Ishikawa (cell line): ENCODE measurements at regions not wholly inside any gene's neighbourhood (a gene's known extent, or its start where the extent isn't known, plus 50 kb on each side); places are given as distances from the start of the nearest gene placed in this dataset.

Experiments used
- CEBPB ChIP-seq: IDR thresholded peaks from 2 replicates; pipeline ENCODE4 v1.6.1; 2012
- CREB1 ChIP-seq: IDR thresholded peaks from 2 replicates; pipeline ENCODE4 v1.6.1; 2012; ENCODE audit warnings: low read depth
- EGR1 ChIP-seq: IDR thresholded peaks from 2 replicates; pipeline ENCODE4 v1.6.1; 2012
- EP300 ChIP-seq: IDR thresholded peaks from 2 replicates; pipeline ENCODE4 v1.6.1; 2012; ENCODE audit warnings: borderline replicate concordance
- FOXM1 ChIP-seq: IDR thresholded peaks from 2 replicates; pipeline ENCODE4 v1.6.1; 2012; ENCODE audit warnings: low read depth, borderline replicate concordance
- MAX ChIP-seq: IDR thresholded peaks from 2 replicates; pipeline ENCODE4 v1.6.1; 2012
- NFIC ChIP-seq: IDR thresholded peaks from 2 replicates; pipeline ENCODE4 v1.6.1; 2012
- RAD21 ChIP-seq: IDR thresholded peaks from 2 replicates; pipeline ENCODE4 v1.6.1; 2012; ENCODE audit warnings: low read depth
- TAF1 ChIP-seq: IDR thresholded peaks from 2 replicates; pipeline ENCODE4 v1.6.1; 2012; ENCODE audit warnings: low read depth, mild to moderate bottlenecking
- TCF12 ChIP-seq: IDR thresholded peaks from 2 replicates; pipeline ENCODE4 v1.6.1; 2012; ENCODE audit warnings: low read depth
- TEAD4 ChIP-seq: IDR thresholded peaks from 2 replicates; pipeline ENCODE4 v1.6.1; 2012
- YY1 ChIP-seq: IDR thresholded peaks from 2 replicates; pipeline ENCODE4 v1.6.1; 2012; ENCODE audit warnings: low read depth
- ZBTB7A ChIP-seq: IDR thresholded peaks from 2 replicates; pipeline ENCODE4 v1.6.1; 2012; ENCODE audit warnings: low read depth
- TF ChIP-seq, protein P1 (sequence below): IDR thresholded peaks from 2 replicates; pipeline ENCODE4 v1.6.1; 2012
- TF ChIP-seq, protein P2 (sequence below): IDR thresholded peaks from 2 replicates; pipeline ENCODE4 v1.6.1; 2012; ENCODE audit warnings: low read depth, mild to moderate bottlenecking

DNA sequence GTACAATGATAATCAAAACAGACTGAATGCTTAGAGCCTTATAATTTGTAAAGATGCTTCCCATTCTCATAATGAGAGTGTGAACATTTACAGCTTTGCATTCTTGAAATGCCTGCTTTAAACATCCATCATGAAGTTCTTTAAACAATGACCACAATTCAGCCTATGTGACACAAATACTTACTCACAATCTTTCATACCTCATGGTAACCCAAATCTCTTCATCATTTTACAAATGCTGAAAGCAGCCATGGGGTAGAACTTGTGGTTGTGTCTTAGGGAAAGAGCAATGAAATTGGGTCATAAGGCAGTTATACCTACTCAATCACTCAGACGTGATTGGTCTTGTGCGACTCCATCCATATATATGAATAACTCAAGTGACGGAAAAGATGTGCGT lies 140.7 kb downstream of the RND3 start:
- TF ChIP-seq TCF12 (no peak), TEAD4 (no peak), NFIC (no peak), TAF1 (no peak)
- TF ChIP-seq, protein P1, sequence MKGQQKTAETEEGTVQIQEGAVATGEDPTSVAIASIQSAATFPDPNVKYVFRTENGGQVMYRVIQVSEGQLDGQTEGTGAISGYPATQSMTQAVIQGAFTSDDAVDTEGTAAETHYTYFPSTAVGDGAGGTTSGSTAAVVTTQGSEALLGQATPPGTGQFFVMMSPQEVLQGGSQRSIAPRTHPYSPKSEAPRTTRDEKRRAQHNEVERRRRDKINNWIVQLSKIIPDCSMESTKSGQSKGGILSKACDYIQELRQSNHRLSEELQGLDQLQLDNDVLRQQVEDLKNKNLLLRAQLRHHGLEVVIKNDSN = no peak

DNA sequence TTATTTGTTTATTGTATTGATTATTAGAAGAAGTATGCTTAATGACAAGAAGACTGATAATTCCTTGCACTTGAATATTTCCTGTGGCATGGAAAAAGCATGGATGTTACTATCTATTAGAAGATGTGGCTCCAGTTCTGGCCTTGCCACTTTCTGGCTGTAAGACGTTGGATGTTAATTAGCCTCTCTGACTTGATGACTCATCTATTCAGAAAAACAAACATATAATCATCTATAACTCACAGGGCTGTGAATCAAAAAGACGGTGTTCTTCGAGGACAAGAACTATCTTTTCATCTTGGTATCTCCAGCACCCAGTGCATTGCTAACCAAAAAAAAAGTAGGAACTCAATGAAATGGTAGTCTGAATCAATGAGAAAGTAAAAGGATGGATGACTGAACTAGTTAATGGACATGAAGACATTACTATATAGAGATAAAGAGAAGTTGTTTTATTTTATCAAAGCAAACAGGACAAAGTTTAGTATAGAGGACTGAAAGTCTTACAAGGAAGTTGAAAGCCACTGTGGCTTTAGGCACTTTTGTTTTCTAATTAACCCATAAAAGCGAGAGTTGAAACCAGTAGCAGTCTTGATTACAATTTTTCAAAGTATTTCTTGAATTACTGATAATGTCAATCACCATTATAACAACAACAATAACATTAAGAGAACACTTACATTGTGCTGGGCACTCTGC lies 145.3 kb downstream of the RND3 start:
- TF ChIP-seq EP300 = no peak
- no peak for TF ChIP-seq ZBTB7A

DNA sequence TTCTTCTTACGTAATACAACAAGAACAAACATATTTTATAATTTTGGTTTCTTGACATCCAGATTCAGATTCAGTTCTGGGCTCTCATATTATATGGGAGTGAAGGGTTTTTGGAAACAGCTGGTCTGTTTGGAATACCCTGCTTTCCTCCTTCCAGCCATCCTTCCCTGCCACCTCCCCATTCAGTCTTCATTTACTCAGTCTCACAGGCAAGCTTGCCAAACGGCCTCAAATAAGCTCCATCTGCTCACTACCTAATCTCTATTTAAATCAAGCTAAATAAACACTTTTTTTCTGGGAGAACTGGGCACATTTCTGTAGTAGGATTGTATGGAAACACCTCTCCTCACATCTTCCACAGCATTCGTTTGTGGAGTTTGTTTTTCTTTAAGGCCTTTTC lies 147.5 kb downstream of the RND3 start:
- TF ChIP-seq MAX (no peak), NFIC (no peak), CEBPB (no peak), FOXM1 (no peak), TAF1 (no peak), EP300 (no peak), ZBTB7A (no peak), RAD21 (no peak), TEAD4 (no peak), CREB1 (no peak), YY1 (no peak), EGR1 (no peak), TCF12 (no peak)
- TF ChIP-seq, protein P2, sequence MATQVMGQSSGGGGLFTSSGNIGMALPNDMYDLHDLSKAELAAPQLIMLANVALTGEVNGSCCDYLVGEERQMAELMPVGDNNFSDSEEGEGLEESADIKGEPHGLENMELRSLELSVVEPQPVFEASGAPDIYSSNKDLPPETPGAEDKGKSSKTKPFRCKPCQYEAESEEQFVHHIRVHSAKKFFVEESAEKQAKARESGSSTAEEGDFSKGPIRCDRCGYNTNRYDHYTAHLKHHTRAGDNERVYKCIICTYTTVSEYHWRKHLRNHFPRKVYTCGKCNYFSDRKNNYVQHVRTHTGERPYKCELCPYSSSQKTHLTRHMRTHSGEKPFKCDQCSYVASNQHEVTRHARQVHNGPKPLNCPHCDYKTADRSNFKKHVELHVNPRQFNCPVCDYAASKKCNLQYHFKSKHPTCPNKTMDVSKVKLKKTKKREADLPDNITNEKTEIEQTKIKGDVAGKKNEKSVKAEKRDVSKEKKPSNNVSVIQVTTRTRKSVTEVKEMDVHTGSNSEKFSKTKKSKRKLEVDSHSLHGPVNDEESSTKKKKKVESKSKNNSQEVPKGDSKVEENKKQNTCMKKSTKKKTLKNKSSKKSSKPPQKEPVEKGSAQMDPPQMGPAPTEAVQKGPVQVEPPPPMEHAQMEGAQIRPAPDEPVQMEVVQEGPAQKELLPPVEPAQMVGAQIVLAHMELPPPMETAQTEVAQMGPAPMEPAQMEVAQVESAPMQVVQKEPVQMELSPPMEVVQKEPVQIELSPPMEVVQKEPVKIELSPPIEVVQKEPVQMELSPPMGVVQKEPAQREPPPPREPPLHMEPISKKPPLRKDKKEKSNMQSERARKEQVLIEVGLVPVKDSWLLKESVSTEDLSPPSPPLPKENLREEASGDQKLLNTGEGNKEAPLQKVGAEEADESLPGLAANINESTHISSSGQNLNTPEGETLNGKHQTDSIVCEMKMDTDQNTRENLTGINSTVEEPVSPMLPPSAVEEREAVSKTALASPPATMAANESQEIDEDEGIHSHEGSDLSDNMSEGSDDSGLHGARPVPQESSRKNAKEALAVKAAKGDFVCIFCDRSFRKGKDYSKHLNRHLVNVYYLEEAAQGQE = no peak
- TF ChIP-seq, protein P1 = no peak

GRCh38 chr2:150339282-150339681 lies 148.2 kb downstream of the RND3 start:
- no peak for TF ChIP-seq EGR1
- no peak for TF ChIP-seq NFIC
- no peak for TF ChIP-seq MAX
- TF ChIP-seq, protein P2 = no peak
- TF ChIP-seq, protein P1 = no peak
- no peak for TF ChIP-seq FOXM1
- TF ChIP-seq TEAD4 = no peak
- TF ChIP-seq TAF1 = no peak
- TF ChIP-seq EP300 = no peak
- no peak for TF ChIP-seq CREB1
- TF ChIP-seq RAD21 = no peak
- TF ChIP-seq ZBTB7A = no peak
- TF ChIP-seq CEBPB = no peak
- TF ChIP-seq TCF12 = no peak
- TF ChIP-seq YY1 = no peak

GRCh38 chr2:150335596-150335995 lies 151.9 kb downstream of the RND3 start:
- TF ChIP-seq, protein P2 = no peak
- TF ChIP-seq CEBPB (no peak), NFIC (no peak), EP300 (no peak), CREB1 (no peak), TAF1 (no peak), TCF12 (no peak), FOXM1 (no peak), RAD21 (no peak), EGR1 (no peak), TEAD4 (no peak)
- TF ChIP-seq, protein P1 = no peak
